Neural cell (in vitro differentiated cells): ENCODE measurements at regions not wholly inside any gene's neighbourhood (a gene's known extent, or its start where the extent isn't known, plus 50 kb on each side); places are given as distances from the start of the nearest gene placed in this dataset.

Experiments
- H2AFZ ChIP-seq: fragments of 200-600, 300-800 bp; sonication (generic), shearing (Covaris generic); 2 replicates; pipeline ENCODE4 v1.6.0; 2014; ENCODE audit warnings: low read depth, mild to moderate bottlenecking, antibody characterized with exemption, low read length, moderate library complexity
- H3F3A ChIP-seq: fragments of 200-600 bp; shearing (Covaris generic); 2 replicates; pipeline ENCODE4 v1.6.1; 2016; ENCODE audit warnings: mild to moderate bottlenecking, moderate library complexity, mixed read lengths, antibody characterized with exemption, low read length; ENCODE audit not compliant: insufficient read depth, poor library complexity, severe bottlenecking
- H3K27ac ChIP-seq: fragments of 200-600, 300-800 bp; sonication (generic), shearing (Covaris generic); 2 replicates; pipeline ENCODE4 v1.5.1; 2014; ENCODE audit warnings: mild to moderate bottlenecking, low read length, moderate library complexity
- H3K27me3 ChIP-seq: fragments of 300-800, 200-600 bp; sonication (generic), shearing (Covaris generic); 2 replicates; pipeline ENCODE4 v1.6.0; 2014; ENCODE audit warnings: mild to moderate bottlenecking, low read depth, low read length, moderate library complexity; ENCODE audit not compliant: insufficient read depth
- H3K36me3 ChIP-seq: fragments of 300-800, 200-600 bp; sonication (generic), shearing (Covaris generic); 2 replicates; pipeline ENCODE4 v1.5.1; 2014; ENCODE audit warnings: mild to moderate bottlenecking, antibody characterized with exemption, low read length, moderate library complexity; ENCODE audit not compliant: insufficient read depth
- H3K4me2 ChIP-seq: fragments of 300-800, 200-600 bp; sonication (generic), shearing (Covaris generic); 2 replicates; pipeline ENCODE4 v1.6.0; 2014; ENCODE audit warnings: mild to moderate bottlenecking, low read length
- H3K4me3 ChIP-seq: fragments of 300-800, 200-600 bp; sonication (generic), shearing (Covaris generic); 2 replicates; pipeline ENCODE4 v1.5.1; 2014; ENCODE audit warnings: mild to moderate bottlenecking, low read length, moderate library complexity
- H3K79me2 ChIP-seq: fragments of 200-600 bp; shearing (Covaris generic); replicated peaks from 2 replicates; pipeline ENCODE4 v1.6.0; 2014; ENCODE audit warnings: mild to moderate bottlenecking, low read length, moderate library complexity; ENCODE audit not compliant: insufficient read depth
- H3K9ac ChIP-seq: fragments of 300-800, 200-600 bp; sonication (generic), shearing (Covaris generic); 2 replicates; pipeline ENCODE4 v1.6.1; 2016; ENCODE audit warnings: mild to moderate bottlenecking, low read length, mixed read lengths
- H3K9me2 ChIP-seq: fragments of 200-600 bp; shearing (Covaris generic); 2 replicates; pipeline ENCODE4 v1.6.1; 2016; ENCODE audit warnings: mild to moderate bottlenecking, low read length, mixed read lengths; ENCODE audit not compliant: insufficient read depth
- H3K9me3 ChIP-seq: fragments of 200-600, 300-800 bp; sonication (generic), shearing (Covaris generic); 2 replicates; pipeline ENCODE4 v1.6.1; 2016; ENCODE audit warnings: mild to moderate bottlenecking, mixed run types, low read length, moderate library complexity, mixed read lengths
- H4K20me1 ChIP-seq: fragments of 200-600 bp; shearing (Covaris generic); 2 replicates; pipeline ENCODE4 v1.6.1; 2016; ENCODE audit warnings: mild to moderate bottlenecking, mixed run types; ENCODE audit not compliant: insufficient read depth
- EP300 ChIP-seq: fragments of 450-650 bp; conservative IDR thresholded peaks from 2 replicates; pipeline ENCODE4 v1.6.1; 2014; ENCODE audit warnings: antibody characterized with exemption, mild to moderate bottlenecking, moderate library complexity; ENCODE audit not compliant: poor library complexity, severe bottlenecking
- EZH2 ChIP-seq: fragments of 200-600, 300-800 bp; shearing (Covaris generic), sonication (generic); IDR thresholded peaks from 2 replicates; pipeline ENCODE4 v1.6.1; 2014; ENCODE audit warnings: antibody characterized with exemption, low read length, borderline replicate concordance, mild to moderate bottlenecking; ENCODE audit not compliant: insufficient read depth, poor library complexity, severe bottlenecking
- MXI1 ChIP-seq: fragments of 450-650 bp; conservative IDR thresholded peaks from 2 replicates; pipeline ENCODE4 v1.6.1; 2014; ENCODE audit warnings: antibody characterized with exemption, mild to moderate bottlenecking; ENCODE audit not compliant: poor library complexity, severe bottlenecking
- POLR2AphosphoS5 ChIP-seq: IDR thresholded peaks from 2 replicates; pipeline ENCODE4 v1.6.1; 2012
- RAD21 ChIP-seq: fragments of 450-650 bp; conservative IDR thresholded peaks from 2 replicates; pipeline ENCODE4 v1.6.1; 2014; ENCODE audit warnings: antibody characterized with exemption, mild to moderate bottlenecking, moderate library complexity
- REST ChIP-seq: IDR thresholded peaks from 2 replicates; pipeline ENCODE4 v1.6.1; 2012; ENCODE audit warnings: borderline replicate concordance
- SMC3 ChIP-seq: fragments of 450-650 bp; conservative IDR thresholded peaks from 2 replicates; pipeline ENCODE4 v1.6.1; 2014; ENCODE audit warnings: antibody characterized with exemption, mild to moderate bottlenecking, moderate library complexity; ENCODE audit not compliant: poor library complexity
- TAF1 ChIP-seq: IDR thresholded peaks from 2 replicates; pipeline ENCODE4 v1.6.1; 2012; ENCODE audit warnings: low read depth
- TF ChIP-seq, protein P1 (sequence below): fragments of 450-650 bp; IDR thresholded peaks from 2 replicates; pipeline ENCODE4 v1.5.1; 2014; ENCODE audit warnings: antibody characterized with exemption, mild to moderate bottlenecking, moderate library complexity; ENCODE audit not compliant: poor library complexity, severe bottlenecking

DNA sequence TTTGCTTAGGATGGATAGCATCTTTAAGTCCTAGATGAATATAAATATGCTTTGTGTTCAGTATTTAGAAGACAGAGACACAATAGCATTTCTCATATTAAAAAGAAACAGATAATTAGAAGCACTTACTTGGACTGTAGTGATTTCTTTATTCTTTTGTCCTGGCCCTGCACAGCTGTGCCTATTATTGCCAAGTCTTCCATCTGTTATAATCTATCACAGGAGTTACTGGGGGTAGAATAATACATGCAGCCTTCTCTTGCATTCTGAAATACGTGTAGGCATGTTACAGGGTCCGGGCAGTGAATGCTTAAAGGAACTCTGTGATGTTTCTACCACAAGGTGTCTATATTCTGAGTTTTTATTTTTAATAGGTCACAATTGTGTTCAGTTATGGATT, 461.5 kb upstream of the COBL start:
- no peak overlapping the region for H2AFZ ChIP-seq
- no peaks in the 10 kb centered on the region for H3K36me3 ChIP-seq
- no peaks in the 10 kb centered on the region for H3K27me3 ChIP-seq
- H3F3A ChIP-seq: no peaks in the 10 kb centered on the region
- no peak overlapping the region for H3K27ac ChIP-seq
- H4K20me1 ChIP-seq: no peaks in the 10 kb centered on the region
- no peak overlapping the region for H3K4me3 ChIP-seq
- H3K4me2 ChIP-seq: no peak overlapping the region
- TF ChIP-seq REST: no peak
- TF ChIP-seq SMC3: no peak
- TF ChIP-seq RAD21: no peak
- no peak for TF ChIP-seq EP300
- no peak for TF ChIP-seq TAF1
- TF ChIP-seq MXI1: no peak
- TF ChIP-seq, protein P1, sequence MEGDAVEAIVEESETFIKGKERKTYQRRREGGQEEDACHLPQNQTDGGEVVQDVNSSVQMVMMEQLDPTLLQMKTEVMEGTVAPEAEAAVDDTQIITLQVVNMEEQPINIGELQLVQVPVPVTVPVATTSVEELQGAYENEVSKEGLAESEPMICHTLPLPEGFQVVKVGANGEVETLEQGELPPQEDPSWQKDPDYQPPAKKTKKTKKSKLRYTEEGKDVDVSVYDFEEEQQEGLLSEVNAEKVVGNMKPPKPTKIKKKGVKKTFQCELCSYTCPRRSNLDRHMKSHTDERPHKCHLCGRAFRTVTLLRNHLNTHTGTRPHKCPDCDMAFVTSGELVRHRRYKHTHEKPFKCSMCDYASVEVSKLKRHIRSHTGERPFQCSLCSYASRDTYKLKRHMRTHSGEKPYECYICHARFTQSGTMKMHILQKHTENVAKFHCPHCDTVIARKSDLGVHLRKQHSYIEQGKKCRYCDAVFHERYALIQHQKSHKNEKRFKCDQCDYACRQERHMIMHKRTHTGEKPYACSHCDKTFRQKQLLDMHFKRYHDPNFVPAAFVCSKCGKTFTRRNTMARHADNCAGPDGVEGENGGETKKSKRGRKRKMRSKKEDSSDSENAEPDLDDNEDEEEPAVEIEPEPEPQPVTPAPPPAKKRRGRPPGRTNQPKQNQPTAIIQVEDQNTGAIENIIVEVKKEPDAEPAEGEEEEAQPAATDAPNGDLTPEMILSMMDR: no peak
- no peak for TF ChIP-seq POLR2AphosphoS5
- H3K9me3 ChIP-seq: no peaks in the 10 kb centered on the region
- H3K9me2 ChIP-seq: no peaks in the 10 kb centered on the region
- no peaks in the 10 kb centered on the region for H3K79me2 ChIP-seq
- no peak overlapping the region for H3K9ac ChIP-seq

GRCh38 chr7:51774178-51774577, 457.6 kb upstream of the COBL start:
- H3K9me2 ChIP-seq: no peaks in the 10 kb centered on the region
- H3K36me3 ChIP-seq: no peaks in the 10 kb centered on the region
- TF ChIP-seq MXI1 (no peak), REST (no peak), EZH2 (no peak), SMC3 (no peak), EP300 (no peak), RAD21 (no peak), POLR2AphosphoS5 (no peak), TAF1 (no peak)
- TF ChIP-seq, protein P1: no peak
- no peak overlapping the region for H3K27ac ChIP-seq
- H2AFZ ChIP-seq: no peak overlapping the region
- H3K9ac ChIP-seq: no peak overlapping the region
- no peaks in the 10 kb centered on the region for H3K9me3 ChIP-seq
- no peak overlapping the region for H3K4me2 ChIP-seq
- no peaks in the 10 kb centered on the region for H4K20me1 ChIP-seq
- H3K4me3 ChIP-seq: no peak overlapping the region
- H3K27me3 ChIP-seq: no peaks in the 10 kb centered on the region
- no peaks in the 10 kb centered on the region for H3K79me2 ChIP-seq
- H3F3A ChIP-seq: no peaks in the 10 kb centered on the region
